H54 (cell line): ENCODE measurements at regions not wholly inside any gene's neighbourhood (a gene's known extent, or its start where the extent isn't known, plus 50 kb on each side); places are given as distances from the start of the nearest gene placed in this dataset.
A peak's percentile ranks its signal among the peaks of the same experiment; 100 is the strongest.
"Not testable (repeated sequence)": the region's sequence is repeated elsewhere in the genome, so short reads cannot be mapped to it uniquely, and the experiment has no call there.

Source experiments
- DNase-seq: peaks from one replicate; pipeline ENCODE4 v3.0.0; 2011; ENCODE audit warnings: low spot score, mixed read lengths; ENCODE audit not compliant: insufficient read length
- FAIRE-seq: peaks from 3 replicates; lab custom pipeline; 2011; peaks lifted over from hg19 to GRCh38; lab: Jason Lieb, UNC
- POLR2A ChIP-seq: IDR thresholded peaks from 2 replicates; pipeline ENCODE4 v1.6.1; 2011; ENCODE audit warnings: low read depth, mild to moderate bottlenecking, low read length

GRCh38 chr11:24391167-24391566 lies 105.7 kb upstream of the LUZP2 start:
- TF ChIP-seq POLR2A: no peak
- DNase-seq: peak; percentile 5
- FAIRE-seq: no peak

- no peak for DNase-seq
- FAIRE-seq: no peak
- no peak for TF ChIP-seq POLR2A
These were observed 96.7 kb upstream of the LUZP2 start for GRCh38 chr11:24400059-24400665.

GRCh38 chr11:24406389-24406788 lies 90.5 kb upstream of the LUZP2 start:
- FAIRE-seq: no peak
- no peak for DNase-seq
- no peak for TF ChIP-seq POLR2A

GRCh38 chr11:24406980-24407379 lies 89.9 kb upstream of the LUZP2 start:
- DNase-seq (no peak), FAIRE-seq (no peak)
- TF ChIP-seq POLR2A: no peak

DNA sequence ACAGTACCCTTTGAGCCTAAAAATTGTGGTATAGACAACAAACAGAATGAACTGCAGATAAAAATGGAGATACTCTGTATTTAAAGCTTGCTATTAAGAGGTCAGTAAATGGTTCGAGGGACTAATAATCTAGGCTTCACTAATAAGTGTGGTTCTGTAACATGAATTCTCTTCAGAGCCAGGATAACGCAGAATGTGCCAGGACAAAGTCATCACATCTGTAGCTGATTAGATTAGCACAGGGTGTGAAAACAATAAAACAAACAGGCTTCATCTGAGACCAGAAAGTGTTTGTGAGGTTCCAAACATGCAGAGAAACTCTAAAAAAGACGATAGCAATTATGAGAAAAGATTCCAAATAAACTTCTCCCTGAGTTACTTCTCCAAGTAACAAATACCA lies 89.1 kb upstream of the LUZP2 start:
- FAIRE-seq: no peak
- TF ChIP-seq POLR2A: no peak
- no peak for DNase-seq

DNA sequence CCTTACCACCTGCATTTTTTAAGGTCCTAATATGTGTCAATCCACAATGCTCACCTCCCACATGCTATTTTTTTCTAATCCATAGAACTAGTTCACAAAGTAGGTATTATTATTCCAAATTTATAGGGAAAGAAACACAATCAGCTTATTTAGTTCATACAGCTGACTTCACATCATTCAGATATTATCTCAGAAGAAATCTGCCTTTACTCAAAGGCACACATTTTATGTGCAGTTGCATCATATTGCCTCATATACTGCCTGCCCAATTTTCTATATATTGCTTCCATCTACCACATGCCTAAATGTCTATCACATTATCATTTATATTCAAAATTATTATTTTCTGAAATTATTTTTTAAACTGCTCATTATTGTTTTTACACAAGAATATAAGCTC lies 88.7 kb upstream of the LUZP2 start:
- no peak for FAIRE-seq
- DNase-seq: no peak
- TF ChIP-seq POLR2A: no peak

GRCh38 chr11:24411791-24412190 lies 85.1 kb upstream of the LUZP2 start:
- no peak for TF ChIP-seq POLR2A
- FAIRE-seq (no peak), DNase-seq (no peak)

DNA sequence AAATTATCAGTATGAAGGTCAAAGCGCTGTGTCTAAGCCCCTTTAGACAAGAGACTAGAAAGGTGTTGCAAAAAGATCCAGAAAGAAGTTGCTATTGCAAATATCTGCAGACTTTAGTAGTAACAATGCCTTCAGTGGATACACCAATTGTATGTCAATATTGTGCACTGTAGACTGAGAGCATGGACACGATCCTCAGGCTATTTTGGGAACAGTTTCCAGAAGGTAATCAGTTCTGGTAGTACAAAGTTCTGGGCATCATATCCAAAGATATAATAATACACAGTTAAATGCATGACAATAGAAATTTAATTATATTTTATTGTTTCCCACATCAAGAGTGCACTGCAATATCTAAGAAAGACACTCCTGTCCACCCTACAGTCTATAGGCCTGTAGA lies 84.1 kb upstream of the LUZP2 start:
- no peak for TF ChIP-seq POLR2A
- DNase-seq: no peak
- no peak for FAIRE-seq

DNA sequence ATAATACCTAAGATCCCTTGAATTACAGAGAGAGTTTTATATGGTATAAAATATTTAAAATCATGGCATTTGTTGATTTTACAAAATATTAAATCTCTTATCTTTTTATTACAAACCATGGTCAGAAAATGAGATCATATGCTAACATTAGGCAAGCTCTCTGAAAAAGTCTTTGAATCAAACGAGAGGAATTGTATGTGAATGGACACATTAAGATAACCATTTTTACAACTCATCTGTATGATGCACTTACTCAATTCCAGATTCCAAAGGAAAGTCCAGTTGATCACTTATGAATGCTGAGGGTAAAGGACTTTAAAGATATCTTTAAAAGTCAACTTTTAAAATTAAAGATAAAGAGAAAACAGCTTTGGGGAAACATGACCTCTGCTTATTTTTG lies 83.5 kb upstream of the LUZP2 start:
- no peak for TF ChIP-seq POLR2A
- DNase-seq (no peak), FAIRE-seq (no peak)

DNA sequence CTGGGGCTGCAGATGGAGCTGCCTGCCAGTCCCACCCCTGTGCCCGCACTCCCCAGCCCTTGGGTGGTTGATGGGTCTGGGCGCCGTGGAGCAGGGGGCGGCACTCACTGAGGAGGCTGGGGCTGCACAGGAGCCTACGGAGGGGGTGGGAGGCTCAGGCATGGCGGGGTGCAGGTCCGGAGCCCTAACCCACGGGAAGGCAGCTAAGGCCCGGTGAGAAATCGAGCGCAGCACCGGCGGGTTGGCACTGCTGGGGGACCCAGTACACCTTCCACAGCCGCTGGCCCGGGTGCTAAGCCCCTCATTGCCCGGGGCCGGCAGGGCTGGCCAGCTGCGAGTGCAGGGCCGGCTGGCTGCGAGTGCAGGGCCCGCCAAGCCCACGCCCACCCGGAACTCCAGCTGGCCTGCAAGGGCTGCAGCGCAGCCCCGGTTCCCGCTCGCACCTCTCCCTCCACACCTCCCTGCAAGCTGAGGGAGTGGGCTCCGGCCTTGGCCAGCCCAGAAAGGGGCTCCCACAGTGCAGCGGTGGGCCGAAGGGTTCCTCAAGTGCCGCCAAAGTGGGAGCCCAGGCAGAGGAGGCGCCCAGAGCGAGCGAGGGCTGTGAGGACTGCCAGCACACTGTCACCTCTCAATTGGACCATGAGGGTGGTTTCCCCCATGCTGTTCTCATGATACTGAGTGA lies 80.8 kb upstream of the LUZP2 start:
- not testable (repeated sequence) for FAIRE-seq, DNase-seq

DNA sequence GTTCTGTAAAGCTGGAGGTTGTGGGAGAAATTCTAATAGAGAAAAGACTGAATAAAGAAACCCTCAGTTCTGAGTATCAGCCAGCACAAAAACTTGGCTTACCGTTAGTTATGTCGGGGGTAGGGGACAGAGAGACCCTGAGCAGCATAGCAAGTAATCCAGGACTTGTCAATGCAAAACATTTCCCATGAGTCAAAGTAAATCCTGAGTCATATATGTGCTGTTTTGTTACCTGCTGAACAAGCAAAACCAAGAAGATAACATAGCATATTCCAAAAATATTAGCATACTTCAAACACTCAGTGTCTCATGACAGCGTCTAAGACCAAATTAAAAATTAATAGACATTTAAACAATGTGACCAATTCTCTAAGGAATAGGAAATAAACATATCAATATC lies 75.1 kb upstream of the LUZP2 start:
- FAIRE-seq (no peak), DNase-seq (no peak)
- no peak for TF ChIP-seq POLR2A

GRCh38 chr11:24422376-24422775 lies 74.5 kb upstream of the LUZP2 start:
- TF ChIP-seq POLR2A: no peak
- FAIRE-seq: no peak
- DNase-seq: no peak

- no peak for DNase-seq
These were observed 59.7 kb upstream of the LUZP2 start for GRCh38 chr11:24437123-24437522.

More at GRCh38 chr11:24437123-24437522, 59.7 kb upstream of the LUZP2 start:
- TF ChIP-seq POLR2A: no peak
- FAIRE-seq: no peak
